ENCODE measurements at regions not wholly inside any gene's neighbourhood (a gene's known extent, or its start where the extent isn't known, plus 50 kb on each side); places are given as distances from the start of the nearest gene placed in this dataset.

DNA sequence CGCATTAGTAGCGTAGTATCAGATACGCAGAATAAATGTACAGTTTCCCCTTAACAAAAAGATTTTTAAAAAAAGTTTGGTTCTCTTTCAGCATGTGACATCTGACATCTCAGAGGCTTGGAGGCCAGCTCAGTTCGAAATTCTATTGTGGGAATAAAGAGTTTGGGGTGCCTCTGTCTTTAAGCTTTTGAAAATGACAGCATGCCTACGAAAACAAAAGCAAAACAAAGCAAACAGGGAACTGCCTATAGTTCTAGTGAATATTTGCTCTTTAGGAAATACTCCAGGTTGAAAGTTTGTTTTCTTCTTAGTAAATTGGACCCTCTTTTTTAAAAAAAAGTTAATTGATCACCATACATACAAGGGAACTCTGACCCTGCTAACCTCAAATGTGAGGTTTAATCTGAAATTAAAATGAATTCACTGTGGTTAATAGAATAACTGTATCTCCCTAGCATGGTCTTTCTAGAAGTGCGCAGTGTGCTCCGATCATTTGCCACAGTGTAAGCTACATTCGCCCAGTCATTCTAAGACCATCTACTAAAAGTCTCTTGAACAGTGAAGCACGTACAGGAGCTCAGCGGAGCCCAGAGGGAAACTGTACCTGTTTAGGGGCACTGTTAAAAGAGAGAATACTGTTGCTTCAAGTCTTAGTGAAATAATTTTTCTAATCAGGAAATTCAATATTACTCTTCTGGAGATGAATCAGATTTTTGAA lies 347.0 kb upstream of the CDH2 start:
- DNase-seq, result no peak

DNA sequence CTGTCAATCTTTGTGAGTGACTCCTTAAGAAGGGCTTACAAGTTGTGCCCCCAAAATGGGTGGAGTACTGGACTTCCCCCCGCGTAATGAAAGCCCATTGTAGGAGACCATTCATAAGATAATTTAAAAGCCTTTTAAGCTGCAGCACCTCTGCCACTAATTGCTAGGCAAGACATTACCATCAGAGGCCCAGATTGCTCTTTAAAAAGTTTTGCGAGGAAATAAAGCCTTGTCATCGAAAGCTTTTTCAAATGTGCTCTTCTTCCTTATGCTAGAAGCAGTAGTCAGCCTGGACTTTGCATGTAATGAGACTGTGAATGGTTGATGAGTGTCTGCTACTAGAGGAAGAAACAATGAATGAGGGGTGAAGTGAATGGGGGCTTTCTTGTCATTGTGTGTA lies 345.3 kb upstream of the CDH2 start:
- DNase-seq, result no peak

DNA sequence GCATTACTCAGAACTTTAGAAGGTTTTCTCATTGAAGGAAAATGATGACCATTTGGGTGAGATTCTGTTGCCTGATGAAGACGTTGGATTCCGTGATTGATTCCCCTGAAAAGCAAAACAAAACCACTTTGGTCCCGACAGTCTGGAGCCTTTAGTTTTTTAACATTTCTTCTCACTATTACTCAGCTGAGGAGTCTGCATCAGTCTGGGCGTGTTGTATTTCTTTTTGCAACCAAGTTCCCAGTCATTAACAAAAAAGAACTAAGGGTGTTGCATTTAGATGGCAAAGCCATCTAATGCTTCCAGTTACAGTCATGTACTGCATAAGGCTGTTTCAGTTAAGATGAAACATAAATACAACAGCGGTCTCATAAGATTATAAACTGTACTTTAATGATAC lies 343.1 kb upstream of the CDH2 start:
- no peak for DNase-seq

DNA sequence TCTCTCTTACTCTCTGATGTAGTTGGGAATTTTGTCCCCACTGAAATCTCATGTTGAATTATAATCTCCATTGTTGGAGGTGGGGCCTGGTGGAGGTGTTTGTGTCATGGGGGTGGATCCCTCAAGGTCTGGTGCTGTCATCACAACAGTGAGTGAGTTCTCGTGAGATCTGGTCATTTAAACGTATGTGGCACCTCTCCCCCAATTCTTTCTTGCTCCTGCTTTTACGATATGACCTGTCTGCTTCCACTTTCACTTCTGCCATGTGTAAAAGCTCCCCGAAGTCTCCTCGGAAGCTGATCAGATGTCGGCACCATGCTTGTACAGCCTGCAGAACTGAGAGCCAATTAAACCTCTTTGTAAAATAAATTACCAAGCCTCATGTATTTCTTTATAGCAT lies 337.8 kb upstream of the CDH2 start:
- no peak for DNase-seq

DNA sequence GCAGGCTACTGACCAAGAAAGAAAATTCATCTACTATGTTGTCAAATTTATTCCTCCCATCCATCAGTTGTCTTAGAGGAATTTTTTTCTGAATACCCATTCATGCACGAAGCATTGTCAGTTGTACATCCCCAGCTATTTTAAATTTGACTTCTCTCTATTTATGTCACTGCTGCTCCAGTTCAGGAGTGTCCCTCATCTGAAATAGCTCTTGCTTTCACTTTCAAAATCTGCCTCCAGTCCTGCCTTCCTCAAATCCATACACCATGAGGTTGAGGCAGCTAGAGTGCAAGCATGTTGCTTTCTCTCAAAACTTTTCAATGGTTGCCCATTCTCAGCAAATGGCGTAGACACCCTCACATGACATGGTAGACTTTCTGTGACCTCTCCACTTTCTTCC lies 335.4 kb upstream of the CDH2 start:
- DNase-seq, result no peak

DNA sequence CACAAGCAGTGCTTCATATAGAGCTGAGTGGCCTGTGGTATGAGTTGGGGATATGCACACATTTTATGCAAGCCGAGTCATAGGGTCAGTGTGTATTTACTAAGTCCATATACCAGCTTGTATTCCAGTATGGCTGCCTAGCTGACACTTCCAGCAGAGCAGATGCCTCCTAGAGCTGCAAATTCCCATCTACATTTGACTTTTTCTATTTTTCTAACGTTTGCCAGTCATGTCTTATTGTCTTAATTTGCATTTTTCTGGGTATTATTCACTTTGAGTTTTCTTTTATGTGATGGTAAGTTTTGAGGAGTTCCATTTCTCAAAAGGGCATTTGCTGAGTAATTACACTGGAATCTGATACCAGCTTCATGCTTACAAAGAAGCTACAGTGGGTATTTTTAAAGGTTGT lies 334.5 kb upstream of the CDH2 start:
- DNase-seq, result no peak

DNA sequence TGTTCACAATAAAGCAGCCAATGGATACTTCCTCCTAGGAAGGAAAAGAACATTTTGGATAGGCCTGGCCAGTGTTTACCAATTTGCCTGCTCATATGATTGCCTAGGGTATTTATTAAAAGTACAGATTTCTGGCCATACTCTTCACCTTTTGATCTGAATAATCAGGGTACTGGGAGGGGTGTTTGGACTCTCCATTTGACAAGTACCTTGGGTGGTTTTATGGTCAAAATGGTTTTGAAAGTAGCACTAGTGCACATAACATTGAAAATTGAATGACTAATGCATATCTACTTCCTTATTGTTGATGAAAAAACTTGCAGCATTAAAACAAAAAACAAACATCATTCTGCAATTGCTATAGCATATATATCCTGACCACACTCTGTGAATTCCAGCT lies 333.3 kb upstream of the CDH2 start:
- no peak for DNase-seq

DNA sequence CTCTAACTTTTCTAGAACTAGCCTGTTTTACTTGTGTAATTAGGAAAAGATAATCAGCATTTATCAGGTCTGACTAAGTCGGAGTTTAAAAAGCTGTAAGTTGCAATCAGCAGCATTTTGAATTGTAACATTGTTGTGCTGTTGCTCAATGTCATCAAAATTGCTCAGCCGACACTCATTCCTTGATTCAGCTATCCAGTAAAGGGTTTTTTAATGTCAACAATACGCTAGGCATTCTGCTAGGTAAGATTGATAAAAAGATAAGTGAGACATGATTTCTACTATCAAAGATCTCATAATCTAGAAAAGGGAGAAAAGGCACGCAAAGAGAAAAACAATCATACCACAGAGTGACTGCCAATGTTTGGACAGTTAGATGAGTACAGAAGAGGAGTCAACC lies 327.1 kb upstream of the CDH2 start:
- DNase-seq, result no peak

DNA sequence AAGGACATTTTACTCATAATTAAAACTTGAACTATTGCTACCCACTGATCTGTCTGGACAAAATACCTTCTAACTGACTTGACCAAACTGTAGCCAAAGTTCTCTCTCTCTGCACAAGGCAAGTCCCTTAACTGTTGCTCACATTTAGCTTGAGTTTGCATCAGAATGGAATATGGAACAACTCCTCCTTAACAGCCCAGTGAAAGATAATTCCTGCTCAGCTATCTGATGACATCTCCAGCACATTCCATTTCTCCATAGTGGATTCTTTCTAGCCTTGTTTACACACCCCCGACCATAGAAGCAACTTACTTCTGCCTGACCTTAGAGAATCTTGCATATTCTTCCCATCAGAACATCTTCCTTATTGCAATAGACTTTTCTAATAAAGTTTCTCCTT lies 317.2 kb upstream of the CDH2 start:
- DNase-seq, result no peak

DNA sequence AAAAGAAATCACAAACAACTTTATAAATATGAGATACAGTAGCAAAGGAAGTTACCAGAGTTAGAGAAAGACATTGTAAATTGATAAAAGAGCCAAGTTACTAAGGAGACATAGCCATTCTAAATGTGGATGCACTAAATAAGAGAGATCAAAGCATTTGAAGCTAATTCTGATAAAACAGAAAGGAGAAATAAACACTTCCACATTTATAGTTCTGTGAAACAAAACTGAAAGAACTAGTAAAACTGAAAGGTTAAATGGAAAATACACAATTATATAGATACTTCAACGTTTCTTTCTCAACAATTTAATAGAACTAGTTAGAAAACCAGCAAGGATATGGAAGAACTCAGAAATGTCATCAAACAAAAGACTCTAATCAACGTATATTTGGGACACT lies 309.0 kb upstream of the CDH2 start:
- DNase-seq, result no peak

DNA sequence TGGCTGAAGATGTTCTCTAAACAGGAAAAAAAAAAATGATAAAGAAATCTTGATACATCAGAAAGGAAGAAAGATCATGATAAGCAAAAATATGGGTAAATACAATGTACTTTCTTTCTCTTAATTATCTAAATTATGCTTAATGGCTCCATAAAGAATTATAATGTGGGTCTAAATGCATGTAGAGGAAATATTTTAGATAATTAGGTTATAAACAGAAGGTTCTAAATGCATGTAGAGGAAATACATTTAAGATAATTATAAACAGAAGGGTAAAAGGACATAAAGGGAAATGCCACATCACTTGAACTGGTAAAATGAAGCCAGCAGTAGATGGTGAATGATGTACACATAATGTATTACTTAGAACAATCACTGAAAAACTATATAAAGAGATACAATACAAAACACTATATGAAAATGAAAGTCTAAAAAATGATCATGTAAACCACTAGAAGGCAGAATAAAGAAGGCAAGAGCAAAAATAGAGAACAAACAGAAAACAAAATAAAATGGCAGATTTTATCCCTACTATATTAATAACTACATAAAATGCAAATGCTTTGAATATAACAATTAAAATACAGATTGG lies 308.4 kb upstream of the CDH2 start:
- no peak for DNase-seq

DNA sequence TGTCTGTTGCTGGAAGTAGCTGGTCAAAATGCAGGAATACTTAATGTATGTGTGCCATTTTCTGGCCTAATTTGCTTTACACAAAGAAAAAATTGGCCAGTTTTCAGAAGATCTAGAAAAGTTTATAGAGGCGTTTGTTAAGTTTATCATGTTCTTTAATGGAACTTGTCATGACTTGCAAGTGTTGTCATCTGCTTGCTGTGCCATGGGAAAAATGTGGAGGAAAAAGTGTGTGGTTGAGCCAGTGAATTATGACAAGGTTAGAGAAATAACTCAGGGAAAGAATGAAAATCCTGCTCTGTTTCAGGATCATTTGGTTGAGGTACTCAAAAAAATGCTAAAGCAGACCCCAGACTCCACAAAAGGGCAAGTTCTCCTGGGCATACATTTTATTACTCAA lies 301.6 kb upstream of the CDH2 start:
- no peak for DNase-seq

DNA sequence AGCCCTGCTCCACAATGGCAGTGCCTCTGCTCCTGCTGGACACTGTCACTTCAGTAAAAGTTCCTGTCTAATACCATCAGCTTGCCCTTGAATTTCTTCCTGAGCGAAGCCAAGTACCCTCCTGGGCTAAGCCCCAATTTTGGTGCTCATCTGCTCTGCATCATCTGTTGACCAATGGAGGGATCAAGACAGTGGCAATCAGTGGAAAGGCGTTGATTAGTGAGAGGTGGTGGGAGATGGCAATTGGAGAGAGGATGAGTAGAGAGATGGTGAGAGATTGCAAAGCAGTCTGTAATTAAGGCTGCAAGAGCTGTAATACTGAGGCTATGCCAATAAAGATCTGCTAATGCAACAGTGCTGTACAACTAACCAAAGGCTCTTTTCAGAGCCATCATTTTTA lies 299.4 kb upstream of the CDH2 start:
- DNase-seq, result no peak

DNA sequence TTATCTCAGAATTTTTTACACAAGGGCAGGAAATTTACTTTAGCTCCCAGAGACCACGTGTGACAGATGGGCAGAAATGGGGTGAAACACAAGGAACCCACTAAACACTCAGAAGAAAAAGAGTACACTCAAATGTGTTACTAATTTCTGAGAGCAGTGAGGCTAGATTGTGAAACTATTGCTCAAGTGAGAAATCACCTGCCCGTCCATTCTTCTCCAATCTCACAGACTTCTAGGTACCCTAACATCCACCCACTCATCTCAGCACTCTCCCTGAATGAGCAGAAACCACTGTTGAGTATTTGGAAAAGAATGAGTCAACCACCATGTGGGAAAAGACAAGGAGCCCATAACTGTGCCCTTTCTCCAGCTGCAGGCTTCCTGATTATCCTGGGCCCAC lies 293.0 kb upstream of the CDH2 start:
- DNase-seq, result no peak

DNA sequence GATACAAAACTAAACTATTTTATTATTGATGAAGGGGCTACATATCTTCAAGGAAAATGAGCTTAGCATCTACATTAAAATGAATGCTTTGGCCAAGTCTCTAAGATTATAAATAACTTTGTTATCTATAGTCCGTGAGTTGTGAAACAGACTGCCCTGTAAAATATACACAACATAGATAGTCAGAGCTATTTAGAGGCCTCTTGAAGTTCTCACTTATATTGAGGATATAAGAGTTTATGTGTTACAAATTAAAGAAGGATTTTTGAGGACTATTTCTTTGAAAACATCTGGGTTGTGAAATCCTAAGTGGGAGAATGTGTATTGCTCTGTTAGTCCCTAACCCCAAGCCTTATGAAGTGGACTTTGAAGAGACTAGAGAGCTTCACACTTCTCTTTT lies 292.0 kb upstream of the CDH2 start:
- DNase-seq, result no peak

DNA sequence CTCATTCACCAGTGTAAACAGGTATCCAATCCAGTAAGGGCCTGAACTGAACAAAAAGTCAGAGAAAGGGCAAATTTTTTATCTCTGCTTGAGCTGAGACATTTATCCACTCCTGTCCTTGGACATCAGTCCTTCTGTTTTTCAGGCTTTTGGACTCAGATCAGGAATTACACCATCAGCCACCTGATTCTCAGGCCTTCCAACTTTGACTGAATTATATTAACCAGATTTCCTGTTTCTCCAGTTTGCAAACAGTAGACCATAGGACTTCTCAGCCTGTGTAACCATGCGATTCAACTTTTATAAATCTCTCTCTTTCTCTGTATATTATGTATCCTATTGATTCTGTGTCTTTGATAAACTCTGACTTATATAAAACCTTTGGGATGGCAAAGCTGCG lies 289.3 kb upstream of the CDH2 start:
- no peak for DNase-seq

DNA sequence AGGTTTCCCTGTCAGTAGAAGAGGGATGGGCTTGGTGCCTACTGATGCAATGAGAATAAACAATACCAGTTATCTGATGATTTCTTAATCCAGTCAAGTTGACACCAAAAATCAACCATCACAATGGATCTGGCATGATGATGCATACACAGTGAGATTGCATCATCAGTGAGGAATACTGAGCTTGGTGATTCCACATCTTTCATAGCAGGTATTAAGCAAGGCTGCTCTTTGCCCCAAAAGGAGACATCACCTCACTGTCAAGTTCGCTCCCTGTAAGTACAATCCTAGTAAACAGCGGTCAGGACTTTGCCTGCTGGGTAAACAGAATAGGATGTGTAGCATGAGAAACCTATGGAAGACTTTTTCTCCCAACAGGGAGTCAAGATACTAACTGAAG lies 282.7 kb upstream of the CDH2 start:
- DNase-seq, result no peak

DNA sequence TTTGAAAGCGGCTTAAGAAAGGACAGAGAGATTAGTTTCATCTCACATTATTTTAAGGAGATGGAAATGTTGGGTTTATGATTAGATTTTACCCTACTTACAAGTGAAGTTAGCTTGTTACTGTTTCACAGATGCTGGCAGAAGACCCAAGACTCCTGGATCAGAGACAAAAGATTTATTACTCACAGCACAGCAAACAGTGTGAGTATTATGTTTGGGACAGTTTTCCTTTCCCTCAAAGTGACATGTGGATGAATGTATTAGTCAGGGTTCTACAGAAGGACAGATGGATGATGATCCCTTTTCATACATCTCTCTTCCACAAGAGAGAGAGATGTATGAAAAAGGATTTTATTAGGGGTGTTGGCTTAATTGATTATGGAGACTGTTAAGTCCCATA lies 281.8 kb upstream of the CDH2 start:
- no peak for DNase-seq

DNA sequence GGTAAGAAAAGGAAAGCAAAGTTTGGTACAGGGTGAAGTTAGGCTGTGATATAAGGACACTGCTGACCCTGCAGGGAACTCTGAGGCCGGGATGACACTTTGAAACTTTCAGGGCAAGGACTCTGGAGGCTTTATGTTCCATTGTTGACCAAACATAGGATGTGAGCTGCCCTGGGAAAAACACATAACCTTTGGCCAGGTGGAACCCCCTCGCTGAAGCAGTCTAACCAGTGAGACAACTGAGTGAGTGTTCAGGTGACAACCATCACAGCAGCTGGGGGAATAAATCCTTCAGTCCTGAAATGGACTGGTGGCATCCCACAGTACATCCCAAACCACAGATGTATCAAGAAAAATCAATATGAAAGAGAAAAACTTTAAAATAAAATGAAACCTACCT lies 280.9 kb upstream of the CDH2 start:
- no peak for DNase-seq

DNA sequence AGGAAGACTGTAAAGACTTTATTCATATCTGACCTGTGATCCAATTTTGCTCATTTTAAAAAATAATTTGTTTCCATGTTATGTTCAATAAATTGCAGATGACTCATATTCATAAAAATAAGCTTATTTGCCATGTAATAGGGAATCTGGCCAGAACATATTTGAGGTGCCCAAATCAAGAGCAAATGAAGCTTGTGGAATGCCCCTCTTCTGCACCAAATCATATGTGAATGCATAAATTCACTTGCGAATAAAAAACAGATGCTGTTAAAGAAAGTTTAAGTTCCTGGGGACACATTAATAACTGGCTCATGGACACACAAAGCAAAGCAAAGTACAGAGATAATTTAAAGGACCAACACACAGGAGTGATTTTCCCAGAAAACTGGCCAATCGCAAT lies 279.0 kb upstream of the CDH2 start:
- DNase-seq, result no peak

DNA sequence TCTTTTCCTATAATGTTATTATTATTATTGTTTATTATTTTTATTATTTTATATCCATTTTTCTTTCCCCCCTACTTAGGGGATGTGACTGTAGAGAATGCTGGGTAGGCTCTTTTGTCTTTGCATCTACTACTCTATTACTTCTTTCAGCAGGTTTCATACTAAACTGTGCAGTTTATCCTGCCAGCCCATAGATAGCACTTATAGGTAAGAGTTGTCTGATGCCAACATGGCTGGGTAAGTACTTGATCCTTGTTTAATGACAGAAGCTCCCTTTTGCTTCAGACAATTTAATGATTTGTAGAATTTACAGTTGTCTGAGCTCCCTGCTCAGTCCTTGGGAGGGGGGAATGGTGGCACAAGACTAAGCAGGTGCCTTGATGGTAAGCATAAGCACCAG lies 262.9 kb upstream of the CDH2 start:
- DNase-seq, result no peak

DNA sequence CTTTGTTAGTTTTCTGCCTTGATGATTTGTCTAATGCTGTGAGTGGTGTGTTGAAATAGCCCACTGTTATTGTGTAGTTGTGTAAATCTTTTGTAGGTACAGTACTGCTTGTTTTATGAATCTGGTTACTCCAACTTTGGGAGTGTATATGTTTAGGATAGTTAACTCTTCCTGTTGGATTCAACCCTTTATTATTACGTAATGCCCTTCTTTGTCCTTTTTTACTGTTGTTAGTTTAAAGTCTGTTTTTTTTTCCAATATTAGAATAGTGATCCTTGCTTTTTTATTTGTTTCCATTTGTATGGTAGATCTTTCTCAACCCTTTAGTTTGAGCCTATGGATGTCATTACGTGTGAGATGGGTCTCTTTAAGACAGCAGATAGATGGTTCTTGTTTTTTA lies 261.5 kb upstream of the CDH2 start:
- DNase-seq, result no peak

DNA sequence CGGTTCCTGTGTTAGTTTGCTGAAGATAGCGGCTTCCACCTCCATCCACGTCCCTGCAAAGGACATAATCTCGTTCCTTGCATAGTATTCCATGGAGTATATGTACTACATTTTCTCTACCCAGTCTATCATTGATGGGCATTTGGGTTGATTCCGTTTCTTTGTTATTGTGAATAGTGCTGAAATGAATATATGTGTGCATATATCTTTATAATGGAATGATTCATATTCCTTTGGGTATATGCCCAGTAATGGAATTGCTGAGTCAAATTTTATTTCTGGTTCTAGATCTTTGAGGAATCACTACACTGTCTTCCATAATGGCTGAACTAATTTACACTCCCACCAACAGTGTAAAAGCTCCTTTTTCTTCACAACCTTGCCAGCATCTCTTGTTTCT lies 255.4 kb upstream of the CDH2 start:
- no peak for DNase-seq

DNA sequence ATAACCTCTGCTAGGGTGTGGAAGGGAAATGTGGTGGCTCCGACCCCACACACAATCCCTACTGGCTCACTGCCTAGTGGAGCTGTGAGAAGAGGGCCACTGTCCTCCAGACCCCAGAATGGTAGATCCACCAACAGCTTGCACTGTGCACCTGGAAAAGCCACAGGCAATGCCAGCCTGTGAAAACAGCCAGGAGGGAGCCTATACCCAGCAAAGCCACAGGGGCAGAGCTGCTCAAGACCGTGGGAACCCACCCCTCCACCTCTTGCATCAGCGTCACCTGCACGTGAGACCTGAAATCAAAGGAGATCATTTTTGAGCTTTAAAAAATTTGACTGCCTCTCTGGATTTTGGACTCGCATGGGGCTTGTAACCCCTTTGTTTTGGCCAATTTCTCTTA lies 249.0 kb upstream of the CDH2 start:
- no peak for DNase-seq

DNA sequence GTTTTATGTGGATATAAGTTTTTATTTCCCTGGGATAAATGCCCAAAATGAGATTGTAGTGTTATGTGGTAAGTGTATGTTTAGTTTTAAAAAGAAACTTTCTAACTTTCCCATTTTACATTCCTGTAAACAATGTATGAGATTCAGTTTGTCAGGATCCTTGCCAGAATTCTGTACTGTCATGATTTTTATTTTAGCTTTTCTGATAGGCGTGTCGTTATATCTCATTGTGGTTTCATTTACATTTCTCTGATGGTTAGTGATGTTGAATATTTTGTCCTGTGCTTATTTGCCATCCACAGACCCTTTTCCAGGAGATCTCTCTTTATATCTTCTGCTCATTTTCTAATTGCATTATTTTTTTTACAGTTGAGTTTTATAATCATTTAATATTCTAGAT lies 245.6 kb upstream of the CDH2 start:
- no peak for DNase-seq
